Middle frontal gyrus (tissue), 1 donor: ENCODE measurements at regions not wholly inside any gene's neighbourhood (a gene's known extent, or its start where the extent isn't known, plus 50 kb on each side); places are given as distances from the start of the nearest gene placed in this dataset.

Source experiments
- DNase-seq: peaks from one replicate; pipeline ENCODE4 v3.0.0-alpha.2; 2015; ENCODE audit warnings: low spot score; ENCODE audit errors: extremely low spot score

DNA sequence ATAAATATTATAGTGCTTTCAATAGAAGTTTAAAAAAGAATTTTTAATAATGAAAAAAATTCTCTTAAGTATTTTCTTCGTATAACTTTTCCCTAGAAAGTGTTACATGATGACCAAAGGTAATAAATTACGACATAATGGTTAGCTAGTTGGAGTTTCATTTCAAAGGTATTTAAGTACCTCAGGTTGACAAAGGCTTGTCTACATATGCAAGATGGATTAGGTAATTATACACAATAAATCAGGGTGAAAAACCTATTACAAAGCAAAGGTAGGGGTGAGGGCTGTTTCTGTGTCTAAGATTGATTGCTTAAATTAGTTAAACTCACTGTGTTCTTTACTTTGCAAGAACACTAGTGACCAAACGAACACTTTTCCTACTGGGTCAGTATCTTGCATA lies 508.5 kb upstream of the FAT1 start:
- DNase-seq: no peak

DNA sequence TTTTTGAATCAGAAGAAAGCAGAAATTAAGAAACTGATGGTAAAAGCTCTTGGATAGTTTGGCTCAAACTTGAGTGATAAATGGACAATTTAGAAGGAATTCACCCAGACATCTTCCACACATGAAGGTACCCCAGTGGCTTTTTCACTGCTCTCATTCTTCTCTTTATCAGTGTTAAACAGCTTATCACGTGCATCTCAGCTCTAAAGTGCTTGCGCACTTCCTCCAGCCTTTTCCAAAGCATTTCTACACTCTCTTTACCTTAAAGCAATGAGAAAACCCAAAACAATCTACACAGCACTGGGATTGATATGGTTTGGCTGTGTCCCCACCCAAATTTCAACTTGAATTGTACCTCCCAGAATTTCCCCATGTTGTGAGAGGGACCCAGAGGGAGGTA lies 509.1 kb upstream of the FAT1 start:
- DNase-seq: no peak

DNA sequence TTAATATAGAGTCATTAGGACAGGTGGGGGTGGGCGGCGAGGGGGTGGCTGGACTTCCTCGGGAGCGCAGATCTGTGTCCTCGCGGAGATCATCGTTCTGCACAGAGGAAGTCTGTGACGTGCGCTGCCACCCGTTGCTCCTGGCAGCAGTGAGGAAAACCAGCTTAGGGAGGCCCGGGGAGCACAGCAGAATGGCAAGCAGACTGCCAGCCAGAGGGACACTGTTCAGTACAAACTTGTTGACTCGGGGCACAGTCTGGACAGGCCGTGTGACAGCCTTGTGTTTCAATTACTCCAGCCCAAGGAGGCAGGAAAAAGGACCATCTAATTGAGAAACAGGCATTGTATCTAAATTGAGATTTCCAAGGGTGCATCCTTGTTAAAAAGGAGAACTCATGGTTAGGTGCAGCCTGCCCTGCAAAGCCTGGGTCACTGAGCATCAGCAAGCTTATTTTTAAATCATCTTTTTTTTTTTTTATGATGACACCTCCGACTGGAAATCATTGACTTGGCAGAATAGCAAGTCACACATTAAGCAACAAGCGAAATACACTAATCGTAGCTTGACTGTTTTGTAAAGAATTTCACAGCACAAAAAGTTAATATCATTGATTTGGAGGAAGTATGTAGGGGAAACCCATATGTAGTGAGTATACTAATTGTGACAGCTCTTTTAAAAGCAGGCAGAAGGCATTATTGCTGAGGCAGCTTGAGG lies 512.0 kb upstream of the FAT1 start:
- no peak for DNase-seq

DNA sequence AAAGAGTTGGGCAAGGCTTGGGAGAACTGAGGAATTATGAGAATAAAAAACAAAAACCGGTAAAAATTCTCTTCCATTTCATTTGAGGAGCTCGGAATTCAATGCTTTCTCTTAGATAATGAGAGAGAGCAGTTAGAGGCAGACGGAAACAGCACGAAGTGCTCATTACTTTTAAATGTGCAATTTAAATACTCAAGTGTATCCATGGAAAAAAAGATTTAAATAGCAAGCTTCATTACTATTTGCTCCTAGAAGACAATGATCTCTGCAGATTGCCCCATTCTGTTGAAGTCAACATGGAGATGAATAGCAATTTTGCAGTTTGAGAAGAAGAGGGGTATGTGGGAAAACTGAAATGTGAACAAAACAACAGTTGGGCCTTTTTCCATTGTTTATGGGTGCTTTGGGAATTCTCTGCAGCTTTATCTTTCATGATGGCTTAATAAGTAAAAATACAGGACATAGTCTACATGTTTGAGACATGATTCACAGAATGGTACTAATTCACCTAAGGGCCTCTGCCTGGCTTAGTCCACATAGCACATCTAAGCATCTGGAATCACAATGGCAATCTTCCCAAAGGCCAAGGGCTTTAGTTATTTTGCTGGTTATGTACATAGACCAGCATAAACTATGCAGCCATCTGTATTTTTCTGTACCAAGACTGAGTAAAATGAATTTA lies 512.7 kb upstream of the FAT1 start:
- no peak for DNase-seq

DNA sequence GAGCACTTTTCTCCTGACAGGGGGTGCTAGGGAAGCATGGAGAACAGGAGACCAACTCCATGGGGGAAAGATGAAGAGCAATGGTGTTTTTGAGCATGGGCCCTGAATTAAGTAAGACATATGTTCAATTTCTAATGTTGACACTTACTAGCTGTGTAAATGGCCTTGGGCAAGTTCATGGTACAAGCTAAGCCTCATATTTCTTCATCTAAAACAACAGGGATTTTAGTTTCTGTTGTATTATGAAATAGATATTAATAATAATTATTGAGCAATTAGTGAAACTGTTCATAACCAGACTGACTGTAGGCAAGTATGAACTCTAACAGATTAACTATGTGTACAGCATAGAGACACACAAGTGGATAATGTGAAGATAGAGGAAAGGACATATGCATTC lies 515.0 kb upstream of the FAT1 start:
- no peak for DNase-seq

DNA sequence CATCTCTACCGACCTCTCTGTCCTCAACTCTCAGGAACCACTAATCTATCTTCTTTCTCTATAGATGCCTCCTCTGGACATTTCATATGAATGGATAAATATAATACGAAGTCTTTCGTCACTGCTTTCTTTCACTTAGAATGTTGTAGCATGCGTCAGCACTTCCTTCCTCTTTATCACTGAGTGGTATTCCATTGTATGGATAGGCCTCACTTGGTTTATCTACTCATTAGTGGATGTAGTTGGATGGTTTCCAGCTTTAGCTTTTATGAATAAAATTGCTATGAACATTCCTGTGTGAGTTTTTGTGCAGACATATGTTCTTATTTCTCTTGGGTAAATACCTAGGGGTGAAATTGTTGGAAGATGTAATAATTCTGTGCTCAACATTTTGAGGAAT lies 528.2 kb upstream of the FAT1 start:
- DNase-seq: no peak

DNA sequence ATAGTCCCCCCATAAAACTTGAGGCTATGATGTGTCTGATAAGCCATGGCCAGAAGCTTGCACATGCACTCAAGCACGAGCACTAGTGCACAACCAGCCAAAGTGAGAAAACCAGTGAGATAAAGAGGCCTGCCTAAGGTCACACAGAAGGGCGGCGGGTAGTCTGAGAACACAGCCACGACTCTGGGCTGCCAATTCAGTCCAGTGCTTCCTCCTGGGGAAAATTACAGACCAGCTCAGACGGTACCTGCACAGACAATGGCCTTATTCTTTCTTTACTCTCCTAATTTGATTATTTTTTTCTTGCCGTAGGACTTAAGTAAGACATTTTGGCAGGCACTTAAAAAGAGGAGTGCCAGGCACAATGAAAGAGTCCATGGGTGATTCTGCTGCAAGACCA lies 533.2 kb upstream of the FAT1 start:
- DNase-seq: no peak

DNA sequence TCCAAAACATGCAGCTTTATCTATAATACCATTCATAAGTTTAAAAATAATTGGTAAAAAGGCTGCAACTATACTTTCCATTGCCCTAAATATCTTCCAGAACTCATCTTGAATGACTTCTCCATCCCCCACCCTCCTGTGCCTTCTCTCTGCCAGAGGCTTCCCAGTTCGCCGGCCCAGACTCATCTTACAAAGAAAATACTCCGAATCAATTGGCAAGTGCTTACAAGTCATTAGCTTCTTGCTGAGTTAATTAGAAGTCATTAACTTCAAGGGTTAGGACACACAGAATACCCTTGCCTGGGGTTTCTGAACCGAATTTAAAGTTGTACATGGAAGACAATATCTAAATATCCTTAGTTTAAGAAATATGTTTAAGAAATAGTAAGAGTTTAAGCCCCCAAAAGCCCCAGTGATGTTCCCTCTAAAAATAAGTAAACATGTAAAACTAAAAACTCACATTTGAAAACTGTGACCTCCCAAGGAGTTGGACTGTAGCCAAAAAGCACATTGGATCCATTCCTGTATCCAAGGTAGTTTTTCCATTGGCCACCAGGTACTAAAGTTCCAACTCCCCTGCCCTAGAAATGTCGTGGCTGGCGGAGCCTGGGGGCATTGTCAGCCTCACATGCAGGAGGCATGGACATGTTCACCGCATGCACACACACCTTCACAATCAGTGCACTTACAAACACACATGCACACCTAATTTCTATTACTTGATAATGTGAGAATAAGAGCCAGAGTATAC lies 535.2 kb upstream of the FAT1 start:
- no peak for DNase-seq

DNA sequence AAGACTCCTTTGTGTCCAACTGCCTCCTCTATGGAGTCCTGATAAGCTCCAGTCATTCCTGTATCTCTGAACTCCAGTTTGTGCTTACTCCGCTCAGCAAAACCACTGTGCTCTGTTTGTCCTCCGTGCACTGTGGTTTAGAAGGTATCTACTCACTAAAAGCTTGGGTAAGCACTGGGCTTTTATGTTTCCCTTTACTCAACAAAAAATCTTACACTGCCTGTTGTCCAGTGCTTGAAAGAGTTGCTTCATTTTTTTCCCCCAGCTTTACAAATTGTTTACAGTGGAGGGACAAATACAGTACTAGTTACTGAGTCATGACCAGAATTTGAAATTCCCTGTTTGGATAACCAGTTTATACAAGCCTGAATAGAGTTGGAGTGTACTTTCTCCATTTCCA lies 545.3 kb upstream of the FAT1 start:
- no peak for DNase-seq

DNA sequence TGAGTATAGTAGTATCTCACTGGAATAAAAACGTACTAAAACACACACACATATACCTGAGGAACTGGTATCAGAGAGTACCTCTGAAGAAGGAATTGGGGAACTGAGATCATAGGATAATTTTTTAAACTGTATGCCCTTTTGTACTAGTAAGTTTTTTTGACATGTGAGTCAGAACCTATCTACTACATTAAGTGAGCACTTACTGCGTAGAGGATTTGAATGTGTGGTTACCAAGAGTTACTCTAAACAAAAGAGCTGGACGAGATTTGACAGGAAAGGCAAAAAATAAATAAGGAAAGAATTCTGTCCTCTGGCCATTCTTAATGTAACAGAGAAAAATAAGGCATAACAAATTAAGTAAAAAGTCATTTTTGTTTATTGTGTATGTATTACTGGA lies 546.5 kb upstream of the FAT1 start:
- no peak for DNase-seq

DNA sequence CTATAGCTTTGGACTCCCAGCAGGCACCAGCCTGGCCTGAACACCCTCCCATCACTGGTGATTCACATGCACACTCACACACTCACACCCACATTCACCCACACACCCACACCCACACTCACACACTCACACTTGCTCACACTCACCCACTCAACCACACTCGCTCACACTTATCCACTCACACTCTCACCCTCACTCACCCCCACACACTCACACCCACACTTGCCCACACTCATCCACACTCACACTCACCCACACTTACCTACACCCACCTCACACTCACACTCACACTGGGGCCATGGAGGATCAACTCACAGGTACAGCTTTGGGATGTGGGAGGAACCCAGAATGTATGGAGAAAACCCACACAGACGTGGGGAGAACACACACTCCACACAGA lies 548.2 kb upstream of the FAT1 start:
- no peak for DNase-seq

DNA sequence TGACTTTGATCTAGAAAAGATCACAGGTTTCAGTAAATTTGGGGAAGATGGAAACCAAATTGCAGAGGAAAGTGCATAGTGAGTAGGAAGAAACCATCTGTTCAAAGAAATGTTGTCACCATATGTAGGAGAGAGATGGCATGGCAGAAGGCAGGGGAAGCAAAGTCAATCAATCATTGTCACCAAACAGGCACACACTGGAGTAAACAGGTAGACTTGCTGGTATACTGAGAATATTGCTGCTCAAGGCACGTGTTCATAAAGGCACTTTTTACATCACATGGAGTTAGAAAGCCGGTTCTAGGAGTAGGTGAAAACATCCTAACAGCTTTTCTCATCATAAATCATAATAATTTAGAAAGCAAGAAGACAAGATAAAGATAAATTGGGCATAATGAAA lies 550.5 kb upstream of the FAT1 start:
- no peak for DNase-seq

DNA sequence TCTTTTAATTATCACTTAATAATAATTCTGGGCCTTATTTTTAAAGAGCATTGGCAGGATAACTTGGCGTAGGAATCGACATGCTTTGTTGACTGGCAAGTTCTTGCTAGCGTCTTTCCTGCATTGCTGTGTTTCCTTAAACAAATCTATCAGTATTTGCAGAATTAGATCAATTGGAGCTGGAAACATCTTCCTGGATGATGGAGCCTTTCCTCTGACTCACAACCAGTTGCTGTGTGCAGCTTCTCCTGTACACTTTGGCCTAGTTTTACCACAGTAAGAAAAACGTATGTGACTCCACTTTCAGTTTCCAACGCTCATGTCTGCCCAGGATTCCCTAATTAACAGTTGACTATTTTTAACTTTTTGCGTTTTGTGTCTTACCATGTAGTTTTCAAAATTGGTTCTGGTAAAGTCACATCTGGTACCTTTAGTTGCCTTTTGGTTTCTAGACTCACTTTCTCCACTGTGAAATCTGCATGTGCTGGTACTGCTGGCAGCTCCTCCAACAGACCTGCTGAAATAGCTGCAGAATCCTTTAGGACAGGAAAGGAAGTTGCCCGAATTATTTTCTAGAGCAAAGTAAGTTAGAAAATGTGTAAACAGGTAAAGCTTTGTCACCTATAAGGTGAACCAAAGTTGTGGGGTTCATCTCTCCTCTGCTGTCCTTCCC lies 553.2 kb upstream of the FAT1 start:
- DNase-seq: no peak

DNA sequence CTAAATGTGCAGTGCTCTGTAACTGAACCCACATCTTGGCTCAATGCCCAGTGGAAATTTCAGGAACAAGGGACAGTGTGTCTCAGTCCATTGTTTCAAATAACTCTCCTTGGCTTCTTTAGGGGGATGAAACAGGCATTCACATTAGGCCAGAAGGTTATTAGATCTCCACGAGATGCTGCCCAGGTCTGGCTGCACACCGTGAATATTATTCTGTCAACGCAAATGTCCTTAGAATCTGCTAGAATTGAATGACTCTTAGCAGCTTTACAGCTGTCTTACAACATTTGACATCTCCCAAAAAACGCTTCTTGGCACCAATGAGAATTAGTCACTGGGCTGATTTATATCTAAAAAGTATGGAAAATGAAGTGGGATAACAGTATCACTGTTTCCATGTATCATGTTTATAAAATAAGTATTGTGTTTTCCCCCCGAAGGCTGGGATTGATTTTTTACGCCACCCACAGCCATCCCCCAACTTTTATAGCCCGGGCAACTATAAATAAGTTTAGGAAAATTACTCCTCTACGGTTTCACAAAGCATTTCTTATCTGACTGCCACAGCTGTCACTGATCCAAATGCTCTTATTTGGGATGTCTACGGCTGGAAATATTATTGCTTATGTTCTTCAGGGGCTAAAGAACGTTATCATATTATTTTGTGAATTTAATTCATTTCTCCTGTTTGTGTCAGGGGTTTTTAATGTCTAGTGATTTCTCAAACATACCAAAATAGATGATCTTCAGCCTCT lies 559.7 kb upstream of the FAT1 start:
- no peak for DNase-seq

DNA sequence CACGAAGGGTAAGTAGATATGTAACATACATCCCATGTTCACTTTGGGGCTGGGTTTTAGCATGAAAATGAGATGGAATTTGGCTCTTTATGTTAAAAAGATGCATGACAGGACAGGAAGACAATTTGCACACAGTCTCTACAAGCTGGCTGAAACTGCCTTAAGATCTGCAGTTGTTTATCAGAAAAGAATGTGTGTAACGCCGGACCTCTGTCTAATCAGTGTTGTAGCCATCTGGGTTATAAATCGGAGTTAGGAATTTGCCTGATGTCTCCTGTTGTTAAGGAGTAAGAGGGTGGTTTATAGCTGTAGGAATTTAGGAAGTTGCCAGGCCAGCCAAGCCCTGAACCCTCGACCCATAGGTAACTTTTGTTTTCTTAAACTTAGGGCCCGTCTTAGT lies 562.9 kb upstream of the FAT1 start:
- no peak for DNase-seq

DNA sequence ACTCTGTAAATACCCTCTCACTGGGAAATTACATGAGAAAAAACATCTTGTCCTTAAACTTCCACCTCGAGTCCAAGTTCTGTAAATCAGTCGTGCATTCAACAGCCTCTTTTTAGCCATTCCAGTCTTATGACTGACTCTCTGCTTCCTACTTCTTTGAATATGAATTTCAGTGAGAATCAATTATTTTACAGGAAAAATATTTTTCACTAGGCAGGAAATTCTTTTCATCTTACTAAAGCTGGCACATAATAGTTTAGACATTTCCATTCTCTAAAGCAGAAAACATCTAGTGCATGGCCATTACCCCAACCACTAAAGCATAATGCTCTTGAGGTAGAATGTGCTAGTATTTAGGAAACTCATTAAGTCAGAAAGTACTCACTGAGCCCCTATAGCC lies 565.7 kb upstream of the FAT1 start:
- DNase-seq: no peak

DNA sequence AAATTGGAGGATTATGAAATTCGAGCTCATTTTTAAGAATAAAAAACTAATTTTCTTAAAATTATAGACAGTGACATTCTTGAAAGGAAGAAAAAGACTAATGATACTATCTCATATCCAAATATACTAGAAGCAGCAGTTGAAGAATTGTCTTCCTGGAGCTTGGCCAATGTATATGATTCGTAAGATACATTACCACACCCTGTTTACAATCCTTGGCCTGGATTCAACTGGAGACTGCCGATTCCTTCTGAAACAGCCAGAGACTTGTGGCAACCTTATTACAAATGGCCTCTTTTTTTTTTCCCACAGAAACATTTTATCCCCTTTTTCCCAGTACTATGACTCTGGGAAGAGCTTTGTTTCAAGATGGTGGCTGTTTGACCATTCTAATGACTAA lies 571.2 kb upstream of the FAT1 start:
- no peak for DNase-seq

DNA sequence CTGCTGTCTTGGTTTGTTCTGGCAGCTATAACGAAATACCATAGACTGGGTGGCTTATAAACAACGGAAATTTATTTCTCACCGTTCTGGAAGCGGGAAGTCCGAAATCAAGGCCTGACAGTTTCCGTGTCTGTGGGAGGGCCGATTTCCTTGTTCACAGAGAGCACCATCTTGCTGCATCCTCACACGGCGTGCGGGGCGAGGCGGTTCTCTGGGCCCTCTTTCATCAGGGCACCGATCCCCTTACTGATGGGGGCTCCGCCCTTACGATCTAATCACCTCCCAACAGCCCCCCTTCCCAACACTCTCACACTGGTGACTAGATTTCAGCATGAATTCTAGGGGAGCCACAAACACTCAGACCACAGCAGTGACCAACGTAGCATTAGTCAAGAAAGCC lies 578.3 kb upstream of the FAT1 start:
- no peak for DNase-seq

DNA sequence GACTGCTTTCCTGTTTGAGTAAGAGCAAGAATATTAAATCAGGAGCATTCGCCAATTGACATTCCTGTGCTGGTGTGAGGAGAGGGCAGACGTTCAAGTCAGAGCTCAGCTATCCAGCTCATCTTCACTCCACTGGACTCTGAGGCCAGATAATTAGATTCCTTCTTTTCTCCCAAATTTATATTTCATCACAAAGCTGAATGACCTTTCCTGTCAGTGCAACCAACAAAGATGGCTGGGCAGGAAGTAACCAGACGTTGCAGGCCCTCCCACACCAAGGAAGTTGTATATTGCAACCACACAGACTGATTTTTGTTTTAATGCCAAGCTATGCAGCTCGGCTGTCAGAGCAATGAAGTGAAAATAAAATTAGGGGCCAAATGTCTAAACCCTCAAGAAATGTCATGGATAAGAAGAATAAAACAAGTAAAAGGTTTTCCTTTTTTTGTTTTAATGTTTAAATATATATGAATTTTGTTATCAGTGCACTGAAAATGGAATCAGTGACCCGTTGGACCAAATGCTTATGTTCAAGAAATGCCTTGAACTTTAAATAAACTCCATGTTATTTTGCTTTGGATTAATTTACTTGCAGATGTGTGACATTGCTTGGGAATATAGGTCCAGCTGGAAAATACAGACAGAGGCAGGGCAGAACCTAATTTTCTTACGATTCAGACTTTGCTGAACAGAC lies 578.9 kb upstream of the FAT1 start:
- no peak for DNase-seq

DNA sequence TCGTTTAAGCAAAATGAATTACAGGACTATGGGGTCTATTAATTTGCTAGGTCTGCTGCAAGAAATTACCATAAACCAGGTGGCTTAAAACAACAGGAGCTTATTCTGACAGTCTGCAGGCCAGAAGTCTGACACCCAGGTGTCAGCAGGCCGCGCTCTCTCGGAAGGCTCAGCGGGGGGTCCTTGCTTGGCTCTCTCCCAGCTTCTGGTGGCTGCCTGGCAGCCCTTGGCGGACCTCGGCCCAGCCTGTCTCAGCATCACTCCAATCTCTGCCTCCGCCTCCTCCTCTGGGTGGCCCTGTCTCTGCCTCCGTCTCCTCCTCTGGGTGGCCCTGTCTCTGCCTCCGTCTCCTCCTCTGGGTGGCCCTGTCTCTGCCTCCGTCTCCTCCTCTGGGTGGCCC lies 580.5 kb upstream of the FAT1 start:
- DNase-seq: no peak

DNA sequence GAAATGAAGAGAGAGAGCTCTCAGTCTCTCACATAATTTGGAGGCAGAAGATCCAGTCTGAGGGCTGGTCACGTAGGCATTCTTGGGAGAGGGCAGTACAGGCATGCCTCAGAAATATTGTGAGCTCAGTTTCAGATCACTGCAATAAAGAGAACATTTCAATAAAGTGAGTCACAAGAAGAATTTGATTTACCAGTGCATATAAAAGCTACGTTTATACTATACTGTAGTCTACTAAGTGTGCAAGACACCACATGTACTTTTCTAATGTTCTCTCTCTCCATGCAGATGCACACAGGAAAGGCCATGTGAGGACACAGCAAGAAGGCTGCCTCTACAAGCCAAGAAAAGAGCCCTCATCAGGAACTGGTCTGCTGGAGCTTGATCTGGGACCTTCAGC lies 583.5 kb upstream of the FAT1 start:
- no peak for DNase-seq
